ENCODE measurements at regions not wholly inside any gene's neighbourhood (a gene's known extent, or its start where the extent isn't known, plus 50 kb on each side); places are given as distances from the start of the nearest gene placed in this dataset.

DNA sequence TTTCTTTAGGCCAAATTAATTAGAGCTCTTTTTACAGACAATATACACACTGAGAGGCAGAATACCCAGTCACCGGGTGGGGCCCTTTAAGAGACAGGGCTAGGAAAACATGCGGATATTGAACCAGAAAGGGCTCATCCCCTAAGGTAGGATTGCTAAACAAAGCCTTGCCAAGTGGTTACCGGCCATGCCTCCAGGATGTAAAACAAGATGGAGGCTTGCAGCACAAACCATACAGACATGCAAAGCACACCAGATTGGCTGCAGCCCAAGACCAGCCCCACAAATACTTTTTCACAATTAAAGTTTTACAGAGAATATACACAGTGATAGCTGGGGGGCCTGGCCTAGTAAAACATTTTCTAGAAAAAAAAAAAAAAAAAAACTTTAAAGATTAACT, 210.0 kb downstream of the KLHL4 start:
- in situ Hi-C loops (cut with MboI; ENCODE audit: low pct_unique_long_range_greater_than_20kb, low sequenced_read_pairs), result no loop called here
- DNase-seq, result no peak

DNA sequence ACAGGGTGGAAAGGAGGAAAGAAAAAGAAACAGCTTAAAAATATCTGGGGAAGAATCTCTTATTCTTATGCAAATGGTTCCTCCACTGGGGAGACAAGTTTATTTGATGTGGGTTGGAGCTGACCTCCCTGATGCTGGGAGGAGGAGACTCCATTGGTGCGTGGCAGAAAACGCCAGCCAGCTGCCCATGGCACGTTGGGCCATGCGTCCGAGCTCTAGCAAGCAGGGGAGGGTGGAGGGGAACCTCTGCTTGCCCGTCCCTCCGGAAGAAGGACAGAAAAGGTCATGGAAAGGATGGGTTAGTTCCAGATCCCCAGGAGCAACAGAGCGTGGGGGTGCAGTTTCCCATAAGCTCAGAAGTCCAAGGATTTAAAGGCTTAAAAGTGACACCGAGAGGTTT, 210.4 kb downstream of the KLHL4 start:
- in situ Hi-C loops (cut with MboI; ENCODE audit: low pct_unique_long_range_greater_than_20kb, low sequenced_read_pairs), result no loop called here

DNA sequence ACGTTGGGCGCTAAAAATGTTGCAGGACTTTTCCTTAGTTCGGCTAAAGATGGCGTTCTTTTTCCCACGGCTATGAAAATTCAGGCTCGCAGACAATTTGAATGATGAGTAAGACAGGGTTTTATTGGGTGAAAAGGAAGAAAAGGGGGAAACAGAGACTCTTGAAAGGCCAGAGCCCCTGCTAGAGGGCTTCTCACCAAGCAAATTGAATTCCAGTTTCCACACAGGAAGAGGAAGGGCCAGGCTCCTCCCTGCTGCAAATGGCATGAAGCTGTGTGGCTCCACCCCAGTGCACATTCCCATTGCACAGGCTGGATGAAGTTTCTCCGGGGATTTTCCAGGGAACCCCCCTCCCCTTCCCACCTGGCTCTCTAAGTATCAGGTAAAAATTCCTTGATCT, 210.9 kb downstream of the KLHL4 start:
- in situ Hi-C loops (cut with MboI; ENCODE audit: low pct_unique_long_range_greater_than_20kb, low sequenced_read_pairs), result no loop called here
- no peak for DNase-seq

More for the DNA sequence above, 210.4 kb downstream of the KLHL4 start:
- no peak for DNase-seq

DNA sequence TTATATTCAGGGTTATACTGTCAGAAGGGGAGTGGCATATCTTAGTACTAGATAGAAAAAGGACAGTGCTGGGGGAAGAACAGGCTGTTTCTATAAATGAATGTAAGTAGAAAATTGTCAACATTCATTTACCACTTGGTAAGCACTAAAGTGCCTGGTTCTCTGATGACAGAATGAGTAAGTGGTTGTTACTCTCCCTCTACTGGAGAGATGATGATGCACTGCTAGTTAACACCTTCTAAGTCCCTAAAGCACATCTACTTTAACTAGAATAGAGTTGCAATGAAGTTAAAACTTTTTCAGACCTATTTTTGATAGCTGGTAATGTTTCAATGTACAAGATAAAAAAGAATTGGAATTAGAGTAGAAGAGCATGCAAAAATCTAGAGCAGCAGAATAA, 214.5 kb downstream of the KLHL4 start:
- DNase-seq, result no peak
- in situ Hi-C loops (cut with MboI; ENCODE audit: low pct_unique_long_range_greater_than_20kb, low sequenced_read_pairs), result no loop called here

DNA sequence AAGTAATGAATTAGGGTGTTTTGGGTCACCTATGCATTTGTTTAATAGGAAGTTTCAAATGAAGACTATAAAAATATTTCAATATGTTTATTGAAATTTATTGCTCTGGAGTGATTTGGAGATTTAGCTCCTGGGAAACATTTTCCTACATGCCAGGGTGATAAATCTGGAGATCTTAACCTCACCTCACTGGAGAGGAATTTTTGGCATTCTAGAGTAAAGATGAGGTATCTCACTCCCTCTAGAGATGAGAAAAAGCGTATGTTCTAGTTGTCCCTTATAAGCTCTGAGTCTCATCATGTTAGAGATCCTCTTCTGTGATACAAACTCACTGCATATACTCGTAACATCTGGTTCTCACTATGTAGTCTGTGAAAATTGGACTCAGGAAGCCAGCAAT, 219.0 kb downstream of the KLHL4 start:
- in situ Hi-C loops (cut with MboI; ENCODE audit: low pct_unique_long_range_greater_than_20kb, low sequenced_read_pairs), result no loop called here
- no peak for DNase-seq

DNA sequence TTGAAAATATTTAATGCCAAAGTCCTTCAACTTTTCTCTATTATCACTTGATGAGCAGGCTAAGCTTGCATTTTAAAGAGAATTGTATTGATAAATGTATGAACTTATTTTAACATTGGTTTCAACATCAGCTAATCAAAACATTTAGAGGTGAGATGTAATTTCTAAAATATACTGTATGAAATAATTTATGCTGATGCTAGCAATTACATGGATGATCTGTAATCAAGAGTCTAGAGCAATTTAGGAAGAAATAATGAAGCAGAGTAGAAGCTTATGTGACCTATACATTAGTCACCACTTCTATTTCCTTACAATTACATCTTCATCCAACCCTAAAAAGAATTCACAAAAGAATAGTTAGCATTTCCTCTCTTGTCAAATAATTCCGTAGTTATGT, 226.8 kb downstream of the KLHL4 start:
- DNase-seq, result no peak
- in situ Hi-C loops (cut with MboI; ENCODE audit: low pct_unique_long_range_greater_than_20kb, low sequenced_read_pairs), result no loop called here

DNA sequence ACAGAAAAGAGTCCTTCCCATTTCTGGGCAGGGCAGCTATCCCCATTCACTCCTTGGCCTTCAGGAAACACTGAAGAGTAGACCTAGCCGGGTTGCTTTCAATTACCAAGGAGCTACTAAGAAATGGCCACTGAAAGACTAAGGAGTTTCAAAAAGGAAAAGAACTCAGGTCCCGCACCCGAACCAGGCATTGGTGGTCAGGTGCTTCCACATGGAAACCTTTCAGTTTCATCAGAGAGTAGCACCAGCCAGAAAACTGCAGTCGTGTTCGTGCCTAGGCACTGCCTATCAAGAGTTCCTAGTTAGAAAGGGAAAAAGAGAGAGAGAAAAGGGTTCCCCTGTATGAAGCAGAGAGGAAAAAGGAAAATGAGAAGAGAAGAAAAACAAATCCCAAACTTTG, 237.9 kb downstream of the KLHL4 start:
- in situ Hi-C loops (cut with MboI; ENCODE audit: low pct_unique_long_range_greater_than_20kb, low sequenced_read_pairs), result no loop called here
- DNase-seq, result no peak

DNA sequence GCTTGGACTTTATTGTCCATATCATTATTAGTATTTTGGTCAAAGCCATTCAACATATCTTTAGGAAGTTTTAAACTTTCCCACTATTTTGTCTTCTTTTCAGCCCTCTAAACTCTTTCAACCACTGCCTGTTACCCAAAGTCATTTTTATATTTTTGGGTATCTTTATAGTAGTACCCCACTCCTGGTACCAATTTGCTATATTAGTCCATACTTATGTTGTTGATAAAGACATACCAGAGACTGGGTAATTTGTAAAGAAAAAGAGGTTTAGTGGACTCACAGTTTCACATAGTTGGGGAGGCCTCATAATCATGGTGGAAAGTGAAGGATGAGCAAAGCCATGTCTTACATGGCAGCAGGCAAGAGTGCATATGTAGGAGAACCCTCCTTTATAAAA, 271.4 kb downstream of the KLHL4 start:
- in situ Hi-C loops (cut with MboI; ENCODE audit: low pct_unique_long_range_greater_than_20kb, low sequenced_read_pairs), result no loop called here
- DNase-seq, result no peak

DNA sequence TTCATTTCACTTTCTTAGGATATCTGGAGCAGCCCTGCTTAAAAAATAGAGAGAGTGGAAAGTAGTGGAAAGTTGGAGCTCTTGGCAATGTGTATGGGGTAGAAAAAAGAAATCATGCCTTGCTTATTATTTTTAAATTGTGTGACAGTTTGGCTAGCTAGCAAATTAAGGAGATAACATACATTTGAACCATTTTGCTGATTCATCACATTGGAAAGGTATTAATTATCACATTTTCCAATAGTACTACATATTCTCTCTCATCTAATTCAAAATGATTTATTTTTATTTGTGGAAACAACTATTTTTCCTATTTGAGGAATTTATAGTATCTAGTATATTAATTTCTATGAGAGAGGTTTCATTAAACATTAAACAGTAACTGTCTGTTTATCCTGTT, 280.4 kb downstream of the KLHL4 start:
- no peak for DNase-seq
- in situ Hi-C loops (cut with MboI; ENCODE audit: low pct_unique_long_range_greater_than_20kb, low sequenced_read_pairs), result no loop called here

DNA sequence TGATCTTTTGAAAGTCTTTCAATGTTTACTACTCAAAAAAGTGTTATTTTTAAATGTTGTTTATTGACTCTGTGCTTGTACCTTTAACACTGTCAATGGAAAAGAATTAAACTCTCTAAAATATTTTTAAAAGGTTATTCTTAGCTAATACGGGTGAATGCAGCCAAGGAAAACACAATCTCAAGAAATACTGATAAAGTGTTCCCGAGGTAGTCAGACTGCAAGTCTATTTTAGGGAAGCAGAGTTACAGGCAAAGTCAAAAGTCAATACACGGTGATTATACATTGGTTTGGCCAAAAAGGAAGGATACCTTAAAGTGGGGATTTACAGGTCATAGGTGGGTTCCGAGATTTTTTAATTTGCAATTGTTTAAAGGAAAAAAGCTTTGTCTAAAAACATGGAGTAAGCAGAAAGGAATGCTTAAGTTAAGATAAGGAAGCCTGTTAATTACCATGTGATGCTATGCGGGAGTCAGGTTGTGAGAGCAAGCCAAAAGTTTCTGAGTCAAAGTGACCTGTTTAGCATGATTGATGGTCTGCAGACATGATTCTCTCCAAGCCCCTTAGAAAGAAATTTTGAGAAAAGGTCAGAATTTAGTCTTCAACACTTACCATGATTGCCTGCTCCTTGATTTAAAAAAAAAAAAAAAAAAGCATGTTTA, 288.4 kb downstream of the KLHL4 start:
- in situ Hi-C loops (cut with MboI; ENCODE audit: low pct_unique_long_range_greater_than_20kb, low sequenced_read_pairs), result no loop called here
- no peak for DNase-seq

DNA sequence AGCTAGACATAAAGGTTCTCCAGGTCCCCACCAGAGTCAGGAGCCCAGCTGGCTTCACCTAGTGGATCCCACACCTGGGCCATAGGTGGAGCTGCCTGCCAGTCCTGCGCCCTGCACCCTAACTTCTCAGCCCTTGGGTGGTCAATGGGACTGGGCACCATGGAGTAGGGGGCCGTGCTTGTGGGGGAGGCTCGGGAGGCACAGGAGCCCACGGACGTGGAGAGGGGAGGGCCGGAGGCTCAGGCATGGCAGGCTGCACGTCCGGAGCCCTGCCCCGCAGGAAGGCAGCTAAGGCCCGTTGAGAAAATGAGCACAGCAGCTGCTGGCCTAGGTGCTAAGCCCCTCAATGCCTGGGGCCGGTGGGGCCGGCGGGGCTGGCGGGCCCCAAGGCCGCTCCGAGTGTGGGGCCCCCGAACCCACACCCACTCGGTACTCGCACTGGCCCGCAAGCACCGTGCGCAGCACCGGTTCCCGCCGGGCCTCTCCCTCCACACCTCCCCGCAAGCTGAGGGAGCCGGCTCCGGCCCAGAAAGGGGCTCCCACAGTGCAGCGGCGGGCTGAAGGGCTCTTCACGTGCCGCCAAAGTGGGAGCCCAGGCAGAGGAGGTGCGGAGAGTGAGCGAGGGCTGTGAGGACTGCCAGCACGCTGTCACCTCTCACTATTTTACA, 291.1 kb downstream of the KLHL4 start:
- DNase-seq, result no peak
- in situ Hi-C loops (cut with MboI; ENCODE audit: low pct_unique_long_range_greater_than_20kb, low sequenced_read_pairs), result no loop called here

DNA sequence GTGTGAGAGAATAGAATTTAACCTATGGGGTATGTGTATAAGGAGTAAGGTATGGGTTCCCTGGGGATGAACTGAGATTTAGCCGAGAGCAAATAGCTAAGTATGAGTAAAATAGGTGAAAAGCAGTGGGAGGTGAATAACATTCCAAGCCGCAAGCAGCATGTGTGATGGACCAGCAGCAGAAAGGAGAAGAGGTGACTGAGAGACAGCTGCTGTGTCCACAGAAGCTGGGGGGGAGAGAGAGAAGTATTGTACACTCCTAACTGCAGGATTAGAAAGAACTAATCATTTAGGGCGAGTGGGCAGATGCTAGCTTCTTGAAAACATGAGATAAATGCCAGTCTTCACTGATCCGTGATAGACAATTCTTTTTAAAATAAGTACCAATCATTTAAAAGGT, 296.0 kb downstream of the KLHL4 start:
- in situ Hi-C loops (cut with MboI; ENCODE audit: low pct_unique_long_range_greater_than_20kb, low sequenced_read_pairs), result no loop called here

DNA sequence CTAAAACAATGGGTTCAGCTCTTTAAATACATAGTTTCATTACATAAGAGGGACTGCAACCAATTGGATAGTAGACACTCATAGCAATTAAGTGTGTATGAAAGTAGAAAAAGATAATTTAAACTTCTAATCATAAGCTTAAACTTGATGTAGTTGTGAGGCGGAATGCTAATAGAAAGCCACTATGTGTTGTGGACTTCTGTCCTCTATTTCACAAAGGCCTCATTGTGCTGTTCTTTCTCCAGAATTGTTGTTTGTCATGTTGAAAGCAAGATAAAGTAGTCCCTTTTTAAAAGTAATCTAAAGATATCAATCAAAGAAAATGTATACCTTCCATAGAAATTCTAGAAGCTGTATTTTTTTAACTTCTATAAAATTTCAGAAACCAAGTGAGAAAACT, 329.4 kb downstream of the KLHL4 start:
- no peak for DNase-seq
- in situ Hi-C loops (cut with MboI; ENCODE audit: low pct_unique_long_range_greater_than_20kb, low sequenced_read_pairs), result no loop called here

More for the DNA sequence above, 296.0 kb downstream of the KLHL4 start:
- DNase-seq, result no peak

DNA sequence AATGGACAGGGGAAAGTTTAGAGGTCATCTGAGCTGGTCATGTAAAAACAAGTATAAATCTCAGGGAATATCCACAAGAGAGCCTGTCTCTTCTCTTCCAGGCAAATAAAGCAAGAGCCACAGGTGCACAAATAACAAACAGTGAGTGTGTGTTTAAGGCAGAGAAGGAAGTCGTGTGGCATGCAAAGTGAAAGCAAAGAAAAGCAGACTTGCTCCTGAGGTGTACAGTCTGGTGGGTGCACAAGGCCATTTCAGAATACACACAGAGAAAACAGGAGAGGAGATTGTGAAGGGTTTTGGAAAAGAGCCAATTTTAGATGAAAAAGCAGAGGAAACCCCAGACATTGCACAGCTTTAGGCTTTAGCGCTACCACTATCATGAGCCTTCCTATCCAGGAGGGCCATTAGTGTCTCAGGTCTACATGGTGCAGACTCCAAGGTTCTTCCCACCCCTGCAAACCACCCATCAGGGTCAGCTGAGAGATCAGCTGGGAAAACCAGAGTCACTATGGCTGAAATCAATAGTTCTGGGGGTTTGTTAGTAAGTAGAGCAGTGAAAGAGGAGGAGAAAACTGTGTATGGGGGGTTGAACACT, 355.8 kb downstream of the KLHL4 start:
- in situ Hi-C loops (cut with MboI; ENCODE audit: low pct_unique_long_range_greater_than_20kb, low sequenced_read_pairs), result no loop called here
- DNase-seq, result peak; percentile 70

DNA sequence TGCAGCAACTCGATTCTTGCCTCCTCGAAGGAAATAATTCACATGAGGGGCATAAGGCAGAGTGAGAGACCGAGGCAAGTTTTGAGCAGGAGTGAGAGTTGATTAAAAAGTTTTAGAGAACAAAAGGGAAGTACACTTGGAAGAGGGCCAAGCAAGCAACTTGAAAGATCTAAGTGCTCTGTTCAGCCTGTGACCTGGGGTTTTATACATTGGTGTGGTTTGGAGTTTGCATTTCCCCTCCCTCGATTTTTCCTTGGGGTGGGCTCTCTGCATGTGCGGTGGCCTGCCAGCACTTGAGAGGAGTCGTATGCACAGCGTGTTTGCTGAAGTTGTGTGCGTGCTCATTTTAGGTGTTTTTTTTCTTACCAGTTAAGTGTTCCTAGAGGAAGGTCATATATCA, 356.4 kb downstream of the KLHL4 start:
- DNase-seq, result peak; percentile 95
- in situ Hi-C loops (cut with MboI; ENCODE audit: low pct_unique_long_range_greater_than_20kb, low sequenced_read_pairs), result no loop called here

DNA sequence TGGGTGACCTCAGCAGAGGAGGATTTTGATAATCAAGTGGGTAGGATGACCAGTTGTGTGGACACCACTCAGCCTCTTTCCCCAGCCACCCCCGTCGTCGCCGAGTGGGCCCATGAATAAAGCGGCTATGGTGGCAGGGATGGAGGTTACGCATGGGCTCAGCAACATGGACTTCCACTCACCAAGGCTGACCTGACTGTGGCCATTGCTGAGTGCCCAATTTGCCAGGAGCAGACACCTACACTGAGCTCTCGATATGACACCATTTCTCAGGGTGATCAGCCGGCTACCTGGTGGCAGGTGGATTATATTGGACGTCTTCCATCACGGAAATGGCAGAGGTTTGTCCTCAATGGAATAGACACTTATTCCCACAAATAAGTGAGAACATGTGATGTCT, 361.3 kb downstream of the KLHL4 start:
- in situ Hi-C loops (cut with MboI; ENCODE audit: low pct_unique_long_range_greater_than_20kb, low sequenced_read_pairs), result no loop called here

DNA sequence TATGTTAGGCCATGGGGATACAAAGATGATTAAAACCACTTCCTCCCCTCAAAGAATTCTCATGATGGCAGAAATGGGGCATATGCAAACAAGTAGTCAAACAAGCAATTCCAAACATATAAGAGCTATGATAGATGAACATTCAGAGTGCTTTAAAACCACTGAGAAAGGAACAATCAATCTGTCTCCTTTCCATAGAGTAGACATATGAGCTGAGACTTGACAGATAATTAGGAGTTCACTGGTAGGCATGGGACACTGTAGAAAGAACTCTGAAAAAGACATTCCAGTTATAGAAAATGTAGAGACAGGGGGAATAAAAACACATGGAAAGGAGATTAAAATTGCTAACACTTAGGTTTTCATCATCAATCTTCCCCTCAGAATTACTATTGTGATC, 372.8 kb downstream of the KLHL4 start:
- in situ Hi-C loops (cut with MboI; ENCODE audit: low pct_unique_long_range_greater_than_20kb, low sequenced_read_pairs), result no loop called here
- DNase-seq, result no peak

More for the DNA sequence above, 361.3 kb downstream of the KLHL4 start:
- no peak for DNase-seq

DNA sequence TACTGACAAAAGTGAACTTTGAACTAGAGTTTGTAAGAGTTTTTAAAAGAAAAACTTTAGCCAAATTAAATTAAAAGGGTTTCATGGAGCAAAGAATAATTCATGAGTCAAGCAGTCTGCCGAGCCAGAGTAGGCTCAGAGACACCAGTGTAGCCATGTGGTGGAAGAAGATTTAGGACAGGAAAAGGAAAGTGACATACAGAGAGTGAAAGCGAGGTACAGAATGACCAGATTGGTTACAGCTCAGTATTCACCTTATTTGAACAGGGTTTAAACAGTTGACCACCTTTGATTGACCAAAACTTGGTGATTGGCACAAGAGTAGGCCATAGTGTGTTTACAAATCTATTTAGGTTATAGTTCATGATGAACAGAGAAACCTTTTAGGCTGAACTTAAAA, 377.8 kb downstream of the KLHL4 start:
- no peak for DNase-seq
- in situ Hi-C loops (cut with MboI; ENCODE audit: low pct_unique_long_range_greater_than_20kb, low sequenced_read_pairs), result no loop called here

DNA sequence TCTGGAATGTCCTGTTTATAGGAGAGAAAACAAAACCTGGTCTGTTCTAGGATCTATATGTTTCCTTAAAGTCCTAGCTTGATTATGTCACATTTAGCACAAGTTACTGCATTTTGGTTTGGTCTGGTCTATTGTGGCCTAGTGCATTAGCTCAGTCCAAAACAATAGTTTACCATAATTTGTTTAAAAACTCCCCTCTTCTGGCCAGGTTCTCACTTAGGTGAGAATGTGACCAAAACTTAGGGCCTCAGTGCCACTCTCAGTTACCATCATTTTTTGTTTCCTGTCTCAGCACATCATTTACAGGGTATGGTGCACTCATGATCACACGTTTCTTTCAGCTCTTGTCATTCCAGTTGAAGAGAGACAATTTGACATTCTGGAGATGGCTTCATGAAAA, 378.5 kb downstream of the KLHL4 start:
- in situ Hi-C loops (cut with MboI; ENCODE audit: low pct_unique_long_range_greater_than_20kb, low sequenced_read_pairs), result no loop called here
- DNase-seq, result no peak

DNA sequence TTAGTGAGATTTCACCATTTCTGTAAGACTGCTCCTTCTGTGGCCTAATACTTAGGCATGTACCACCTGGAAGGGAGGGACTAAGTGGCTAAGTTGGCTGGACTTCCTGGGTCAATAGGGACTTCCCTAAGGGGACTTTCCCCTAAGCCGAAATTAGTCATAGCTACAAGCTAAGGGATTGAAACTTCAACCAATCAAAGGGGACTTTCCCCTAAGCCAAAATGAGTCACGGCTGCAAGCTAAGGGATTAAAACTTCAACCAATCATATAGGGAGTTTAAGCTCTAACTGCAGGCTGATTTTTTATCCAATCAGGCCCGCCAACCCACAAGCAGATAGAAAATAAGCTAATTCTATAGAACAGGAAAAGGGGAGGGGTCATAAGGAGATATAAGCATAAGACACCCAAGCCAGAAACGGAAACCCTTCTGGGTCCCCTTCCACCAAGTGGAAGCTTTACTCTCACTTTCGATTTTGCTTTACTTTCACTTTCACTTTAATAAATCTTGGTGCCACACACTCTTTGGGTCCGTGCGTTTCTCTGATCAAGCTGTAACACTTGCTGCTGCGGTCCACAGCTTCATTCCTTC, 382.8 kb downstream of the KLHL4 start:
- in situ Hi-C loops (cut with MboI; ENCODE audit: low pct_unique_long_range_greater_than_20kb, low sequenced_read_pairs), result no loop called here
- peak; percentile 28 for DNase-seq

Data from KBM-7 (cell line).